GM12891 (cell line): ENCODE measurements at regions not wholly inside any gene's neighbourhood (a gene's known extent, or its start where the extent isn't known, plus 50 kb on each side); places are given as distances from the start of the nearest gene placed in this dataset.
"Not testable (repeated sequence)": the region's sequence is repeated elsewhere in the genome, so short reads cannot be mapped to it uniquely, and the experiment has no call there.

Experiments used
- DNase-seq: peaks from one replicate; pipeline ENCODE4 v3.0.0; 2011; ENCODE audit warnings: low spot score; ENCODE audit not compliant: insufficient read length
- FAIRE-seq: peaks from 2 replicates; lab custom pipeline; 2011; peaks lifted over from hg19 to GRCh38; lab: Jason Lieb, UNC
- PAX5 ChIP-seq: IDR thresholded peaks from 2 replicates; pipeline ENCODE4 v1.6.1; 2011; ENCODE audit warnings: low read length, moderate library complexity, mild to moderate bottlenecking; ENCODE audit not compliant: insufficient read depth, severe bottlenecking
- POLR2A ChIP-seq: IDR thresholded peaks from 2 replicates; pipeline ENCODE4 v1.6.1; 2011; ENCODE audit warnings: low read depth, low read length, control low read depth
- POLR2AphosphoS5 ChIP-seq: IDR thresholded peaks from 2 replicates; pipeline ENCODE4 v1.6.1; 2011; ENCODE audit warnings: low read depth, low read length, control low read depth
- POU2F2 ChIP-seq: IDR thresholded peaks from 2 replicates; pipeline ENCODE4 v1.6.1; 2011; ENCODE audit warnings: low read depth, mild to moderate bottlenecking, control low read depth, low read length, moderate library complexity
- SPI1 ChIP-seq: IDR thresholded peaks from 2 replicates; pipeline ENCODE4 v1.6.1; 2011; ENCODE audit warnings: low read depth, low read length, control low read depth
- TAF1 ChIP-seq: IDR thresholded peaks from 2 replicates; pipeline ENCODE4 v1.6.1; 2011; ENCODE audit warnings: low read depth, low read length, control low read depth

GRCh38 chr1:95753382-95754016, 519.5 kb downstream of the RWDD3 start:
- no peak for TF ChIP-seq POLR2AphosphoS5
- TF ChIP-seq PAX5 = no peak
- no peak for TF ChIP-seq TAF1
- TF ChIP-seq POU2F2 = no peak
- TF ChIP-seq SPI1 = no peak
- no peak for TF ChIP-seq POLR2A
- DNase-seq (no peak), FAIRE-seq (no peak)

- no peak for DNase-seq
- no peak for FAIRE-seq
These were observed 520.4 kb downstream of the RWDD3 start for GRCh38 chr1:95754412-95754811.

GRCh38 chr1:95766036-95766435, 532.0 kb downstream of the RWDD3 start:
- no peak for FAIRE-seq
- TF ChIP-seq SPI1 (no peak), TAF1 (no peak), POLR2AphosphoS5 (no peak)

More at GRCh38 chr1:95754412-95754811, 520.4 kb downstream of the RWDD3 start:
- TF ChIP-seq SPI1 = no peak
- TF ChIP-seq POLR2A = no peak
- no peak for TF ChIP-seq TAF1

GRCh38 chr1:95770581-95770980, 536.6 kb downstream of the RWDD3 start:
- DNase-seq (no peak), FAIRE-seq (no peak)
- TF ChIP-seq TAF1 = no peak
- TF ChIP-seq POU2F2 = no peak
- TF ChIP-seq POLR2AphosphoS5 = no peak
- no peak for TF ChIP-seq POLR2A
- TF ChIP-seq SPI1 = no peak
- no peak for TF ChIP-seq PAX5

More at GRCh38 chr1:95766036-95766435, 532.0 kb downstream of the RWDD3 start:
- no peak for DNase-seq

- DNase-seq (no peak), FAIRE-seq (no peak)
- TF ChIP-seq POLR2A (no peak), SPI1 (no peak), PAX5 (no peak), POU2F2 (no peak), TAF1 (no peak), POLR2AphosphoS5 (no peak)
These were observed 544.2 kb downstream of the RWDD3 start for GRCh38 chr1:95778217-95778616.

- FAIRE-seq = no peak
- TF ChIP-seq TAF1 (no peak), SPI1 (no peak), POLR2AphosphoS5 (no peak), POLR2A (no peak), PAX5 (no peak), POU2F2 (no peak)
These were observed 546.8 kb downstream of the RWDD3 start for GRCh38 chr1:95780836-95781235.

GRCh38 chr1:95790136-95790535, 556.1 kb downstream of the RWDD3 start:
- TF ChIP-seq PAX5 = no peak
- no peak for TF ChIP-seq POLR2A
- TF ChIP-seq POU2F2 = no peak
- no peak for TF ChIP-seq TAF1
- no peak for TF ChIP-seq POLR2AphosphoS5
- TF ChIP-seq SPI1 = no peak
- DNase-seq (no peak), FAIRE-seq (no peak)

More at GRCh38 chr1:95780836-95781235, 546.8 kb downstream of the RWDD3 start:
- DNase-seq = no peak

- no peak for FAIRE-seq
- no peak for DNase-seq
- TF ChIP-seq SPI1 (no peak), TAF1 (no peak), PAX5 (no peak), POU2F2 (no peak), POLR2AphosphoS5 (no peak), POLR2A (no peak)
These were observed 559.9 kb downstream of the RWDD3 start for GRCh38 chr1:95793893-95794292.

GRCh38 chr1:95797761-95798160, 563.8 kb downstream of the RWDD3 start:
- not testable (repeated sequence) for DNase-seq, FAIRE-seq

GRCh38 chr1:95806171-95806570, 572.2 kb downstream of the RWDD3 start:
- FAIRE-seq = no peak
- no peak for DNase-seq
- TF ChIP-seq POLR2AphosphoS5 = no peak
- no peak for TF ChIP-seq POU2F2
- TF ChIP-seq TAF1 = no peak
- TF ChIP-seq SPI1 = no peak
- no peak for TF ChIP-seq PAX5
- no peak for TF ChIP-seq POLR2A

- TF ChIP-seq POLR2AphosphoS5 (no peak), SPI1 (no peak), POLR2A (no peak), TAF1 (no peak), PAX5 (no peak)
- no peak for FAIRE-seq
- no peak for DNase-seq
These were observed 575.4 kb downstream of the RWDD3 start for GRCh38 chr1:95809391-95809790.
